ENCODE measurements at regions not wholly inside any gene's neighbourhood (a gene's known extent, or its start where the extent isn't known, plus 50 kb on each side); places are given as distances from the start of the nearest gene placed in this dataset.
"Not testable (repeated sequence)": the region's sequence is repeated elsewhere in the genome, so short reads cannot be mapped to it uniquely, and the experiment has no call there.

GRCh38 chr10:44167752-44168151 is 217.1 kb downstream of the CXCL12 start:
- no peak for DNase-seq

GRCh38 chr10:44166441-44166840 is 218.5 kb downstream of the CXCL12 start:
- no peak for DNase-seq

GRCh38 chr10:44164251-44164956 is 220.5 kb downstream of the CXCL12 start:
- DNase-seq = no peak

- no peak for DNase-seq
Observed at GRCh38 chr10:44161184-44161583, 223.7 kb downstream of the CXCL12 start.

GRCh38 chr10:44157574-44157973 is 227.3 kb downstream of the CXCL12 start:
- DNase-seq = no peak

GRCh38 chr10:44154956-44155355 is 229.9 kb downstream of the CXCL12 start:
- no peak for DNase-seq

- DNase-seq = no peak
Observed at GRCh38 chr10:44153918-44154670, 230.8 kb downstream of the CXCL12 start.

GRCh38 chr10:44143556-44143955 is 241.3 kb downstream of the CXCL12 start:
- no peak for DNase-seq

- DNase-seq = no peak
Observed at GRCh38 chr10:44132361-44133289, 252.3 kb downstream of the CXCL12 start.

GRCh38 chr10:44126291-44126717 is 258.6 kb downstream of the CXCL12 start:
- no peak for DNase-seq

- DNase-seq = no peak
Observed at GRCh38 chr10:44125879-44126278, 259.0 kb downstream of the CXCL12 start.

- DNase-seq = no peak
Observed at GRCh38 chr10:44118500-44118899, 266.4 kb downstream of the CXCL12 start.

GRCh38 chr10:44116474-44116873 is 268.4 kb downstream of the CXCL12 start:
- DNase-seq = no peak

- no peak for DNase-seq
Observed at GRCh38 chr10:44115516-44115915, 269.4 kb downstream of the CXCL12 start.

GRCh38 chr10:44114441-44114840 is 270.5 kb downstream of the CXCL12 start:
- DNase-seq = no peak

- DNase-seq = not testable (repeated sequence)
Observed at GRCh38 chr10:44112280-44112679, 272.6 kb downstream of the CXCL12 start.

- no peak for DNase-seq
Observed at GRCh38 chr10:44105696-44106095, 279.2 kb downstream of the CXCL12 start.

GRCh38 chr10:44102726-44103255 is 282.1 kb downstream of the CXCL12 start:
- DNase-seq = no peak

GRCh38 chr10:44101082-44101481 is 283.8 kb downstream of the CXCL12 start:
- no peak for DNase-seq

- DNase-seq = no peak
Observed at GRCh38 chr10:44099511-44099910, 285.4 kb downstream of the CXCL12 start.

- DNase-seq = not testable (repeated sequence)
Observed at GRCh38 chr10:44096217-44096616, 288.7 kb downstream of the CXCL12 start.

- no peak for DNase-seq
Observed at GRCh38 chr10:44089671-44090070, 295.2 kb downstream of the CXCL12 start.

- no peak for DNase-seq
Observed at GRCh38 chr10:44087403-44087802, 297.5 kb downstream of the CXCL12 start.

Data from stimulated activated CD4-positive, alpha-beta T cell treated with anti-CD3 and anti-CD28 coated beads, Interleukin-4, amount 100 ng/mL, for 24 hours (primary cell).